Fibroblast of pulmonary artery (primary cell): ENCODE measurements at regions not wholly inside any gene's neighbourhood (a gene's known extent, or its start where the extent isn't known, plus 50 kb on each side); places are given as distances from the start of the nearest gene placed in this dataset.
A peak's percentile ranks its signal among the peaks of the same experiment; 100 is the strongest.

Experiments used
- DNase-seq: peaks from one replicate; pipeline ENCODE4 v3.0.0-alpha.2; 2010; ENCODE audit warnings: low read depth
- H3K4me3 ChIP-seq: replicated peaks from 2 replicates; pipeline ENCODE4 v1.5.1; 2011; ENCODE audit warnings: low read depth, mild to moderate bottlenecking, control low read depth, low read length, moderate library complexity
- CTCF ChIP-seq: IDR thresholded peaks from 2 replicates; pipeline ENCODE4 v1.5.1; 2011; ENCODE audit warnings: mild to moderate bottlenecking, control low read depth, low read length, inconsistent platforms; ENCODE audit errors: missing control alignments

GRCh38 chr9:107740088-107740980 is 250.8 kb upstream of the KLF4 start:
- no peak for TF ChIP-seq CTCF
- H3K4me3 ChIP-seq: no peak overlapping the region
- DNase-seq: peak; percentile 47

- no peak overlapping the region for H3K4me3 ChIP-seq
- DNase-seq: peak; percentile 78
- no peak for TF ChIP-seq CTCF
These were observed 250.1 kb upstream of the KLF4 start for GRCh38 chr9:107739601-107740082.

GRCh38 chr9:107738789-107739188 is 249.2 kb upstream of the KLF4 start:
- no peak overlapping the region for H3K4me3 ChIP-seq
- TF ChIP-seq CTCF: no peak
- no peak for DNase-seq

- H3K4me3 ChIP-seq: no peak overlapping the region
- no peak for TF ChIP-seq CTCF
- peak; percentile 93 for DNase-seq
These were observed 248.6 kb upstream of the KLF4 start for GRCh38 chr9:107737987-107738743.

- no peak overlapping the region for H3K4me3 ChIP-seq
- no peak for TF ChIP-seq CTCF
- no peak for DNase-seq
These were observed 248.0 kb upstream of the KLF4 start for GRCh38 chr9:107737610-107737986.

GRCh38 chr9:107735821-107736220 is 246.3 kb upstream of the KLF4 start:
- DNase-seq: no peak
- TF ChIP-seq CTCF: no peak
- no peak overlapping the region for H3K4me3 ChIP-seq
